IMR-90 (cell line): ENCODE measurements at regions not wholly inside any gene's neighbourhood (a gene's known extent, or its start where the extent isn't known, plus 50 kb on each side); places are given as distances from the start of the nearest gene placed in this dataset.
A peak's percentile ranks its signal among the peaks of the same experiment; 100 is the strongest.

ENCODE experiments used
- ATAC-seq: fragments of 200-7000 bp; cut with Tn5 transposase; 2 replicates; pipeline ENCODE4 v1.9.1; 2020; ENCODE audit warnings: low read depth, mild to moderate bottlenecking, moderate library complexity
- BruUV-seq: library from RNA; stranded (reverse); fragments of 400-500 nt; replicated peaks from 2 replicates; lab custom pipeline; 2021; lab: Mats Ljungman, UMichigan
- CTCF ChIA-PET: fragments of 300-600 bp; formaldehyde crosslinking; extraction: SDS; loops from one replicate; lab custom pipeline; 2021; ENCODE audit warnings: antibody characterized with exemption; lab: Yijun Ruan, JAX
- POLR2A ChIA-PET: fragments of 300-600 bp; sonication (Branson Sonifier 250); formaldehyde crosslinking; loops from one replicate; lab custom pipeline; 2022; ENCODE audit warnings: antibody characterized with exemption; ENCODE audit not compliant: unreplicated experiment; lab: Charles Lee
- DNase-seq: peaks from one replicate; pipeline ENCODE4 v3.0.0; 2013
- H2AFZ ChIP-seq: replicated peaks from 2 replicates; pipeline ENCODE3; 2013; ENCODE audit warnings: low read length, mild to moderate bottlenecking; ENCODE audit not compliant: poor library complexity
- H2AK5ac ChIP-seq: 2 replicates; pipeline ENCODE4 v1.6.1; 2013; ENCODE audit warnings: low read depth, low read length, inconsistent platforms
- H2AK9ac ChIP-seq: replicated peaks from 2 replicates; pipeline ENCODE3; 2013; ENCODE audit warnings: mild to moderate bottlenecking, low read depth, low read length, moderate library complexity; ENCODE audit not compliant: poor library complexity
- H2BK120ac ChIP-seq: 2 replicates; pipeline ENCODE4 v1.6.1; 2013; ENCODE audit warnings: low read depth, low read length, inconsistent platforms
- H2BK15ac ChIP-seq: 3 replicates; pipeline ENCODE4 v1.6.1; 2013; ENCODE audit warnings: low read depth, low read length, inconsistent platforms
- H2BK20ac ChIP-seq: 2 replicates; pipeline ENCODE4 v1.6.1; 2013; ENCODE audit warnings: low read depth, mild to moderate bottlenecking, inconsistent platforms, low read length, moderate library complexity
- H2BK5ac ChIP-seq: 2 replicates; pipeline ENCODE4 v1.6.1; 2013; ENCODE audit warnings: mild to moderate bottlenecking, low read depth, low read length, inconsistent platforms; ENCODE audit not compliant: poor library complexity, severe bottlenecking
- H3K14ac ChIP-seq: replicated peaks from 2 replicates; pipeline ENCODE4 v1.6.1; 2013; ENCODE audit warnings: low read depth, low read length, inconsistent platforms
- H3K18ac ChIP-seq: 2 replicates; pipeline ENCODE4 v1.6.1; 2013; ENCODE audit warnings: low read depth, low read length, control low read depth
- H3K23ac ChIP-seq: 2 replicates; pipeline ENCODE4 v1.6.1; 2013; ENCODE audit warnings: low read depth, low read length, inconsistent platforms
- H3K27ac ChIP-seq: 2 replicates; pipeline ENCODE4 v1.5.1; 2013; ENCODE audit warnings: mild to moderate bottlenecking, control low read depth, low read length; ENCODE audit not compliant: insufficient read depth
- H3K27me3 ChIP-seq: 2 replicates; pipeline ENCODE4 v1.6.1; 2013; ENCODE audit warnings: low read length; ENCODE audit not compliant: control insufficient read depth, insufficient read depth
- H3K36me3 ChIP-seq: 2 replicates; pipeline ENCODE4 v1.6.1; 2013; ENCODE audit warnings: low read length, mixed read lengths; ENCODE audit not compliant: control insufficient read depth, insufficient read depth
- H3K4ac ChIP-seq: 2 replicates; pipeline ENCODE4 v1.6.1; 2013; ENCODE audit warnings: low read depth, low read length, inconsistent platforms
- H3K4me1 ChIP-seq: 2 replicates; pipeline ENCODE4 v1.6.1; 2013; ENCODE audit warnings: low read length, mixed read lengths; ENCODE audit not compliant: control insufficient read depth, insufficient read depth
- H3K4me2 ChIP-seq: 2 replicates; pipeline ENCODE4 v1.6.1; 2013; ENCODE audit warnings: low read depth, mild to moderate bottlenecking, control low read depth, low read length, moderate library complexity
- H3K4me3 ChIP-seq: 2 replicates; pipeline ENCODE4 v1.5.1; 2013; ENCODE audit warnings: low read depth, mild to moderate bottlenecking, control low read depth, low read length, moderate library complexity; ENCODE audit not compliant: insufficient read depth
- H3K56ac ChIP-seq: 2 replicates; pipeline ENCODE4 v1.6.1; 2013; ENCODE audit warnings: low read length, inconsistent platforms; ENCODE audit not compliant: insufficient read depth; ENCODE audit errors: extremely low read depth
- H3K79me1 ChIP-seq, 2 experiments: 2 replicates each; pipeline ENCODE4 v1.6.1; 2013; ENCODE audit warnings: low read length in 2 of 2, inconsistent platforms in 1 of 2, low read depth in 1 of 2
- H3K9ac ChIP-seq: 2 replicates; pipeline ENCODE4 v1.6.1; 2013; ENCODE audit warnings: low read depth, low read length, control low read depth
- H3K9me1 ChIP-seq: 2 replicates; pipeline ENCODE4 v1.6.1; 2013; ENCODE audit warnings: low read length, inconsistent platforms; ENCODE audit not compliant: insufficient read depth
- H3K9me3 ChIP-seq: 2 replicates; pipeline ENCODE4 v1.6.1; 2013; ENCODE audit warnings: low read length; ENCODE audit not compliant: control insufficient read depth, insufficient read depth
- H4K20me1 ChIP-seq: 2 replicates; pipeline ENCODE4 v1.6.1; 2013; ENCODE audit warnings: low read length, inconsistent platforms; ENCODE audit not compliant: insufficient read depth
- H4K5ac ChIP-seq: 2 replicates; pipeline ENCODE4 v1.6.1; 2013; ENCODE audit warnings: mild to moderate bottlenecking, low read depth, low read length, control low read depth
- H4K8ac ChIP-seq, 2 experiments: 2 replicates each; pipeline ENCODE4 v1.6.1; 2013; ENCODE audit warnings: low read depth in 2 of 2, low read length in 2 of 2, control low read depth in 1 of 2, inconsistent platforms in 1 of 2
- H4K91ac ChIP-seq: 2 replicates; pipeline ENCODE4 v1.6.1; 2013; ENCODE audit warnings: low read depth, low read length, inconsistent platforms; ENCODE audit not compliant: insufficient read depth
- BHLHE40 ChIP-seq: fragments of 150-350 bp; IDR thresholded peaks from 2 replicates; pipeline ENCODE4 v1.6.1; 2016; ENCODE audit warnings: mild to moderate bottlenecking, low read depth, low read length
- CEBPB ChIP-seq: IDR thresholded peaks from 2 replicates; pipeline ENCODE4 v1.6.1; 2012; ENCODE audit warnings: low read depth, low read length, improper control_type of control experiment
- CHD1 ChIP-seq: IDR thresholded peaks from 2 replicates; pipeline ENCODE4 v1.6.1; 2012; ENCODE audit warnings: low read depth, low read length, improper control_type of control experiment
- CTCF ChIP-seq: conservative IDR thresholded peaks from 2 replicates; pipeline ENCODE4 v1.5.1; 2012; ENCODE audit warnings: mild to moderate bottlenecking, low read depth, low read length, improper control_type of control experiment
- ELK1 ChIP-seq: fragments of 150-350 bp; IDR thresholded peaks from 2 replicates; pipeline ENCODE4 v1.6.1; 2016; ENCODE audit warnings: low read depth, mild to moderate bottlenecking, low read length, moderate library complexity, borderline replicate concordance
- FOS ChIP-seq: fragments of 150-350 bp; IDR thresholded peaks from 2 replicates; pipeline ENCODE4 v1.6.1; 2016; ENCODE audit warnings: low read depth, low read length
- MAFK ChIP-seq: IDR thresholded peaks from 2 replicates; pipeline ENCODE4 v1.6.1; 2012; ENCODE audit warnings: low read depth, low read length, improper control_type of control experiment
- MAZ ChIP-seq: IDR thresholded peaks from 2 replicates; pipeline ENCODE4 v1.6.1; 2012; ENCODE audit warnings: low read depth, mild to moderate bottlenecking, low read length, improper control_type of control experiment, moderate library complexity, borderline replicate concordance
- MXI1 ChIP-seq: IDR thresholded peaks from 2 replicates; pipeline ENCODE4 v1.6.1; 2012; ENCODE audit warnings: low read depth, mild to moderate bottlenecking, low read length, moderate library complexity, borderline replicate concordance
- NFE2L2 ChIP-seq: fragments of 150-350 bp; IDR thresholded peaks from 2 replicates; pipeline ENCODE4 v1.6.1; 2016; ENCODE audit warnings: low read depth, mild to moderate bottlenecking, low read length
- POLR2A ChIP-seq: IDR thresholded peaks from 2 replicates; pipeline ENCODE4 v1.6.1; 2012; ENCODE audit warnings: mild to moderate bottlenecking, low read depth, low read length
- RAD21 ChIP-seq: IDR thresholded peaks from 2 replicates; pipeline ENCODE4 v1.6.1; 2012; ENCODE audit warnings: low read length, improper control_type of control experiment
- RCOR1 ChIP-seq: IDR thresholded peaks from 2 replicates; pipeline ENCODE4 v1.6.1; 2012; ENCODE audit warnings: mild to moderate bottlenecking, low read length, improper control_type of control experiment; ENCODE audit not compliant: insufficient replicate concordance
- RFX5 ChIP-seq: IDR thresholded peaks from 2 replicates; pipeline ENCODE4 v1.8.0; 2012; ENCODE audit warnings: low read depth, mild to moderate bottlenecking, low read length, moderate library complexity
- SMC3 ChIP-seq: fragments of 150-350 bp; IDR thresholded peaks from 2 replicates; pipeline ENCODE4 v1.6.1; 2016; ENCODE audit warnings: low read depth, mild to moderate bottlenecking, antibody characterized with exemption, low read length, moderate library complexity
- WGBS, 2 experiments: methylation state at CpG; one replicate each; pipeline versions ENCODE4 v1.1.5 to v1.1.7; 2013; ENCODE audit warnings: missing lambda C conversion rate in 2 of 2; ENCODE audit not compliant: insufficient read length in 1 of 2; ENCODE audit errors: extremely low coverage in 2 of 2; 5-methylcytosine and 5-hydroxymethylcytosine counted together
- dilution Hi-C: fragments of 300-500 bp; cut with HindIII; formaldehyde crosslinking; loops from one replicate; pipeline ENCODE4 v1.14.3; 2018; ENCODE audit warnings: low sequenced_read_pairs; ENCODE audit not compliant: unreplicated experiment
- in situ Hi-C: fragments of 300-500 bp; cut with MboI; formaldehyde crosslinking; loops from 3 replicates; pipeline ENCODE4 v1.14.3; 2019; ENCODE audit warnings: low sequenced_read_pairs, inconsistent platforms, mixed read lengths
- intact Hi-C: fragments of 100-400 bp; cut with micrococcal nuclease; formaldehyde crosslinking; loops from 2 replicates; pipeline ENCODE4 v1.10.0; 2022
- TF ChIP-seq, protein P1 (sequence below): fragments of 150-350 bp; IDR thresholded peaks from 2 replicates; pipeline ENCODE4 v1.6.1; 2017; ENCODE audit warnings: mild to moderate bottlenecking, antibody characterized with exemption, low read length, low read depth

DNA sequence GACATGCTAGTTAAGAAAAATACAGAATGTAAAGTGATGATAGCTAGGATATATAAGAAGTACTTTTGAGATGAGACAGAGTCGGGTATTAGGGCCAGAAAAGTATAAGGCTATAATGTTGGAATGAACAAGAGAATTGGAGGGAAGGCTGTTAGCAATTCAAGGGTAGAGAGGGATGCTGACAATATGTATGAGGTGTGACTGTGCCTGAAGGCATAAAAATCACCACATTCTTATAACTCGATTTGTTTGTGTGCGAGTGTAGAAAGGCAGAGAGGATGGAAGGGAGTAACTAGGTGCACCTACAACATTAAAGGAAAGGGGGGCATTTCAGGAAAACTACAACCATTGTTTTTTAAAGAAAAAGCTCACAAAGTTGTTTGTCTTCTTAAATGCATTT lies 86.0 kb downstream of the FAT4 start:
- H4K20me1 ChIP-seq = no peaks in the 10 kb centered on the region
- H2AFZ ChIP-seq = no peak overlapping the region
- CTCF ChIA-PET = no interaction called here
- TF ChIP-seq, protein P1, sequence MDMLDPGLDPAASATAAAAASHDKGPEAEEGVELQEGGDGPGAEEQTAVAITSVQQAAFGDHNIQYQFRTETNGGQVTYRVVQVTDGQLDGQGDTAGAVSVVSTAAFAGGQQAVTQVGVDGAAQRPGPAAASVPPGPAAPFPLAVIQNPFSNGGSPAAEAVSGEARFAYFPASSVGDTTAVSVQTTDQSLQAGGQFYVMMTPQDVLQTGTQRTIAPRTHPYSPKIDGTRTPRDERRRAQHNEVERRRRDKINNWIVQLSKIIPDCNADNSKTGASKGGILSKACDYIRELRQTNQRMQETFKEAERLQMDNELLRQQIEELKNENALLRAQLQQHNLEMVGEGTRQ = no peak
- no peak for TF ChIP-seq RCOR1
- no peak for TF ChIP-seq SMC3
- TF ChIP-seq POLR2A = no peak
- no peak for TF ChIP-seq BHLHE40
- no peak for TF ChIP-seq CHD1
- TF ChIP-seq NFE2L2 = no peak
- TF ChIP-seq RFX5 = no peak
- no peak for TF ChIP-seq MXI1
- TF ChIP-seq CEBPB = no peak
- no peak for TF ChIP-seq FOS
- no peak for TF ChIP-seq MAFK
- no peak for TF ChIP-seq CTCF
- TF ChIP-seq ELK1 = no peak
- no peak for TF ChIP-seq MAZ
- TF ChIP-seq RAD21 = no peak
- no peak overlapping the region for H3K9ac ChIP-seq
- H3K14ac ChIP-seq = no peak overlapping the region
- H2BK15ac ChIP-seq = no peak overlapping the region
- H3K4me3 ChIP-seq = no peak overlapping the region
- 0 out of 2 replicates have a peak overlapping the region, but pooled peaks have one; percentile 16 for H3K23ac ChIP-seq
- in situ Hi-C loops (no loop called here), dilution Hi-C loops (no loop called here), intact Hi-C loops (no loop called here)
- H2AK5ac ChIP-seq = no peak overlapping the region
- H3K27me3 ChIP-seq = no peaks in the 10 kb centered on the region
- H3K4me2 ChIP-seq = no peak overlapping the region
- H3K4ac ChIP-seq = no peak overlapping the region
- H3K79me1 ChIP-seq = peaks cover 5 to 15% of the 10 kb centered on the region in 2 experiments; a peak in 3 of 4 replicates
- no peak overlapping the region for H2BK120ac ChIP-seq
- peaks cover 2% of the 10 kb centered on the region; the same call in 1 of the 2 replicates for H3K9me1 ChIP-seq
- H3K56ac ChIP-seq = no peak overlapping the region
- H3K36me3 ChIP-seq = 0 out of 2 replicates have a peak, but pooled peaks cover 2% of the 10 kb centered on the region
- no peak overlapping the region for H2BK5ac ChIP-seq
- ATAC-seq = no peak
- H3K18ac ChIP-seq = no peak overlapping the region
- no peak overlapping the region for H4K8ac ChIP-seq
- no peak for DNase-seq
- no peak overlapping the region for H4K5ac ChIP-seq
- no peak overlapping the region for H2AK9ac ChIP-seq
- H2BK20ac ChIP-seq = no peak overlapping the region
- no peaks in the 10 kb centered on the region for H3K4me1 ChIP-seq
- H4K91ac ChIP-seq = no peak overlapping the region
- POLR2A ChIA-PET = no interaction called here
- no TSS peak for BruUV-seq
- WGBS, 2 experiments = no CpG with 5 or more reads among the region's 3 CpGs
- no peak overlapping the region for H3K27ac ChIP-seq
- no peaks in the 10 kb centered on the region for H3K9me3 ChIP-seq
